ENCODE measurements at regions not wholly inside any gene's neighbourhood (a gene's known extent, or its start where the extent isn't known, plus 50 kb on each side); places are given as distances from the start of the nearest gene placed in this dataset.

DNA sequence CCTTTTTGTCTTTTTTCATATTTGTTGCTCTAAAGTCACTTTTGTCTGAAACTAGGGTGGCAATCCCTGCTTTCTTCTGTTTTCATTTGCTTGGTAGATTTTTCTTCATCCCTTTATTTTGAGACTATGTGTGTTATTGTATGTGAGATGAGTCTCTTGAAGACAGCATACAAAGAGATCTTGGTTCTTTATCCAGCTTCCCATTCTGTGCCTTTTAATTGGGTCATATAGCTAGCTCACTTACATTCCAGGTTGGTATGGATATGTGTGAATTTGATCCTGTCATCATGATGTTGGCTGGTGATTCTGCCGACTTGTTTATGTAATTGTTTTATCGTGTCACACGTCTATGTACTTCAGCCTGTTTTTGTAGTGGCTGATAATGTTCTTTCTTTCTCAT is 267.7 kb upstream of the MGAT4C start:
- no peak for TF ChIP-seq EZH2phosphoT487 (IDR thresholded peaks at IDR 0.05)
- TF ChIP-seq CTCF (IDR thresholded peaks at IDR 0.05): no peak
- TF ChIP-seq EZH2 (IDR thresholded peaks at IDR 0.05): no peak
